Stomach smooth muscle (tissue), 2 donors: ENCODE measurements at regions not wholly inside any gene's neighbourhood (a gene's known extent, or its start where the extent isn't known, plus 50 kb on each side); places are given as distances from the start of the nearest gene placed in this dataset.

Source experiments
- H3K27ac ChIP-seq: one replicate; pipeline ENCODE4 v1.7.0; 2013; ENCODE audit warnings: mild to moderate bottlenecking, low read length, inconsistent platforms
- H3K27me3 ChIP-seq, 2 donors: one replicate each; pipeline ENCODE4 v1.7.0; 2013; ENCODE audit warnings: low read length in 2 of 2; ENCODE audit not compliant: insufficient read depth in 2 of 2, control insufficient read depth in 1 of 2
- H3K36me3 ChIP-seq, 2 donors: one replicate each; pipeline ENCODE4 v1.7.0; 2013; ENCODE audit warnings: low read length in 2 of 2; ENCODE audit not compliant: control insufficient read depth in 2 of 2, insufficient read depth in 2 of 2
- H3K4me1 ChIP-seq: one replicate; pipeline ENCODE4 v1.7.0; 2013; ENCODE audit warnings: low read length; ENCODE audit not compliant: control insufficient read depth, insufficient read depth
- H3K4me3 ChIP-seq, 2 donors: one replicate each; pipeline ENCODE4 v1.7.0; 2013; ENCODE audit warnings: low read length in 2 of 2
- H3K9ac ChIP-seq, 2 donors: one replicate each; pipeline ENCODE4 v1.7.0; 2013; ENCODE audit warnings: low read length in 2 of 2, mild to moderate bottlenecking in 1 of 2
- H3K9me3 ChIP-seq, 2 donors: one replicate each; pipeline ENCODE4 v1.7.0; 2013; ENCODE audit warnings: low read length in 2 of 2; ENCODE audit not compliant: control insufficient read depth in 2 of 2
- donor health status: healthy.
- donor health status: Pancreatic carcinoma.

- no peaks in the 10 kb centered on the region for H3K4me1 ChIP-seq
- no peak overlapping the region for H3K27ac ChIP-seq
- peaks cover 3 to 7% of the 10 kb centered on the region in 2 donors for H3K27me3 ChIP-seq
- H3K4me3 ChIP-seq, result no peak overlapping the region
- no peaks in the 10 kb centered on the region for H3K36me3 ChIP-seq
- no peaks in the 10 kb centered on the region for H3K9me3 ChIP-seq
- H3K9ac ChIP-seq, result no peak overlapping the region
These were observed 119.7 kb upstream of the VASH1 start for GRCh38 chr14:76641541-76641940.

GRCh38 chr14:76643887-76644286 lies 117.4 kb upstream of the VASH1 start:
- Histone ChIP-seq H3K9me3 (no peaks in the 10 kb centered on the region), H3K9ac (no peak overlapping the region), H3K27me3 (peaks cover 3 to 7% of the 10 kb centered on the region in 2 donors), H3K36me3 (no peaks in the 10 kb centered on the region), H3K27ac (no peak overlapping the region), H3K4me3 (no peak overlapping the region), H3K4me1 (no peaks in the 10 kb centered on the region)

GRCh38 chr14:76644855-76645518 lies 116.3 kb upstream of the VASH1 start:
- no peaks in the 10 kb centered on the region for H3K9me3 ChIP-seq
- peaks cover 3 to 7% of the 10 kb centered on the region in 2 donors for H3K27me3 ChIP-seq
- no peaks in the 10 kb centered on the region for H3K36me3 ChIP-seq
- H3K27ac ChIP-seq, result no peak overlapping the region
- H3K4me1 ChIP-seq, result no peaks in the 10 kb centered on the region
- H3K9ac ChIP-seq, result no peak overlapping the region
- H3K4me3 ChIP-seq, result no peak overlapping the region

- no peaks in the 10 kb centered on the region for H3K9me3 ChIP-seq
- no peaks in the 10 kb centered on the region for H3K36me3 ChIP-seq
- H3K4me1 ChIP-seq, result no peaks in the 10 kb centered on the region
- H3K27ac ChIP-seq, result no peak overlapping the region
- H3K4me3 ChIP-seq, result no peak overlapping the region
- no peak overlapping the region for H3K9ac ChIP-seq
- H3K27me3 ChIP-seq, result peaks cover 3 to 5% of the 10 kb centered on the region in 2 donors
These were observed 113.5 kb upstream of the VASH1 start for GRCh38 chr14:76647697-76648298.

- no peak overlapping the region for H3K4me3 ChIP-seq
- no peak overlapping the region for H3K9ac ChIP-seq
- H3K36me3 ChIP-seq, result no peaks in the 10 kb centered on the region
- no peak overlapping the region for H3K27ac ChIP-seq
- H3K9me3 ChIP-seq, result no peaks in the 10 kb centered on the region
- peaks cover 0 to 3% of the 10 kb centered on the region in 2 donors for H3K27me3 ChIP-seq
- H3K4me1 ChIP-seq, result no peaks in the 10 kb centered on the region
These were observed 109.7 kb upstream of the VASH1 start for GRCh38 chr14:76651410-76652055.

GRCh38 chr14:76653875-76654572 lies 107.2 kb upstream of the VASH1 start:
- Histone ChIP-seq H3K27ac (no peak overlapping the region), H3K9ac (no peak overlapping the region), H3K27me3 (peaks cover 0 to 3% of the 10 kb centered on the region in 2 donors)

GRCh38 chr14:76654573-76655108 lies 106.6 kb upstream of the VASH1 start:
- H3K27me3 ChIP-seq, result peaks cover 0 to 3% of the 10 kb centered on the region in 2 donors
- no peak overlapping the region for H3K9ac ChIP-seq
- peaks cover 10 to 12% of the 10 kb centered on the region in 2 donors for H3K9me3 ChIP-seq
- no peaks in the 10 kb centered on the region for H3K4me1 ChIP-seq
- no peak overlapping the region for H3K27ac ChIP-seq
- no peaks in the 10 kb centered on the region for H3K36me3 ChIP-seq
- no peak overlapping the region for H3K4me3 ChIP-seq

More at GRCh38 chr14:76653875-76654572, 107.2 kb upstream of the VASH1 start:
- no peaks in the 10 kb centered on the region for H3K36me3 ChIP-seq
- H3K9me3 ChIP-seq, result peaks cover 8 to 10% of the 10 kb centered on the region in 2 donors
- H3K4me1 ChIP-seq, result no peaks in the 10 kb centered on the region
- no peak overlapping the region for H3K4me3 ChIP-seq

- Histone ChIP-seq H3K9me3 (peaks cover 12% of the 10 kb centered on the region in 2 donors), H3K27me3 (peaks cover 3 to 4% of the 10 kb centered on the region in 2 donors), H3K4me1 (no peaks in the 10 kb centered on the region), H3K4me3 (no peak overlapping the region), H3K36me3 (no peaks in the 10 kb centered on the region), H3K27ac (no peak overlapping the region), H3K9ac (no peak overlapping the region)
These were observed 105.9 kb upstream of the VASH1 start for GRCh38 chr14:76655331-76655730.

- Histone ChIP-seq H3K4me3 (no peak overlapping the region), H3K36me3 (no peaks in the 10 kb centered on the region), H3K4me1 (no peaks in the 10 kb centered on the region), H3K9me3 (peaks cover 12% of the 10 kb centered on the region in 2 donors), H3K27me3 (peaks cover 3 to 4% of the 10 kb centered on the region in 2 donors), H3K9ac (no peak overlapping the region), H3K27ac (no peak overlapping the region)
These were observed 104.7 kb upstream of the VASH1 start for GRCh38 chr14:76656592-76656991.

GRCh38 chr14:76657404-76657803 lies 103.9 kb upstream of the VASH1 start:
- Histone ChIP-seq H3K4me1 (no peaks in the 10 kb centered on the region), H3K27ac (no peak overlapping the region), H3K4me3 (no peak overlapping the region), H3K9ac (no peak overlapping the region), H3K27me3 (peaks cover 3 to 6% of the 10 kb centered on the region in 2 donors), H3K36me3 (no peaks in the 10 kb centered on the region), H3K9me3 (peaks cover 12% of the 10 kb centered on the region in 2 donors)
